ENCODE measurements at regions not wholly inside any gene's neighbourhood (a gene's known extent, or its start where the extent isn't known, plus 50 kb on each side); places are given as distances from the start of the nearest gene placed in this dataset.
"Not testable (repeated sequence)": the region's sequence is repeated elsewhere in the genome, so short reads cannot be mapped to it uniquely, and the experiment has no call there.

DNA sequence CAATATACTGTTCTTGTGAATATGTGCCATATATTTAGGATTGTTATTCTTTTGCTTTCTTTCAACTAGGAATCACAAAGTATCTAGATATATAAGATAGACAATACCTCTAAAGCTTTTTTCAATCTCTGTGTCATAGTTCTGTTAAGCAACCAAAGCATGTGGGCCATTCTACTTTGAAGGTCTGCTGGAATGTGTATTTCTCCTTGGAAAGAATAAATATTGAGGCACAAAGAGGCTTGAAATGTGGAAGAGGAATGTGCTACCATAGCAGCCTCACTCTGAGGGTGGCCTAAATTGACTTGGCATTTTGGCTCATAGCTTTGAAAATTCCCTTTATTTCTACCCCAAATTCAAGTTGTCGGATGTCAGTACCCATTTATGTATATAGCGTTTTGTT, 488.5 kb upstream of the MAN1A1 start:
- Histone ChIP-seq H3K36me3 (ENCODE audit: control insufficient read depth, low read depth, low read length) (no peaks in the 10 kb centered on the region), H3K27me3 (ENCODE audit: control insufficient read depth, insufficient read depth, low read length) (no peaks in the 10 kb centered on the region), H3K4me3 (ENCODE audit: low read length) (no peak overlapping the region), H3K9me3 (ENCODE audit: control insufficient read depth, low read depth, low read length) (no peaks in the 10 kb centered on the region), H3K9ac (ENCODE audit: low read length) (no peak overlapping the region), H3K4me1 (ENCODE audit: control insufficient read depth, low read depth, low read length) (no peaks in the 10 kb centered on the region), H3K27ac (ENCODE audit: low read length) (no peak overlapping the region)

DNA sequence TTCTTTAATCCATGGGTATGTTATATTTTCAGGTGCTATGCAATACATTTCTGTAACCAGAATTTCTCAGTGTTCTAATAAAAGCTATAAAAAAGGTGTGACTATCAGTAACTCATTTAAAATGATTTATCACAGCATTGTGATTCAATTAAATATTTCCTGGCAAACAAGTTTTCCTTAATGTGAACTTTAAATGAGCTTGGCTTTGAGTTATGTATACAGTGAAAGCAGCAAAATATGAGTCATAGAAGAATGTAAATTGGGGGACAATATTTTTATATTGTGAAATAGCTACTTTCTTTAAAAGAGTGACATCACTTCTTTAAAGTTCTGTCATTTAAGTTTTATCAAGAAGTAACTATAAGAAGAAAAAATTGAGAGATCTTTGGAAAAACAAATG, 484.9 kb upstream of the MAN1A1 start:
- H3K36me3 ChIP-seq (ENCODE audit: control insufficient read depth, low read depth, low read length), result no peaks in the 10 kb centered on the region
- H3K4me3 ChIP-seq (ENCODE audit: low read length), result no peak overlapping the region
- no peaks in the 10 kb centered on the region for H3K27me3 ChIP-seq (ENCODE audit: control insufficient read depth, insufficient read depth, low read length)
- H3K27ac ChIP-seq (ENCODE audit: low read length), result no peak overlapping the region
- H3K4me1 ChIP-seq (ENCODE audit: control insufficient read depth, low read depth, low read length), result no peaks in the 10 kb centered on the region
- H3K9me3 ChIP-seq (ENCODE audit: control insufficient read depth, low read depth, low read length), result no peaks in the 10 kb centered on the region
- no peak overlapping the region for H3K9ac ChIP-seq (ENCODE audit: low read length)

DNA sequence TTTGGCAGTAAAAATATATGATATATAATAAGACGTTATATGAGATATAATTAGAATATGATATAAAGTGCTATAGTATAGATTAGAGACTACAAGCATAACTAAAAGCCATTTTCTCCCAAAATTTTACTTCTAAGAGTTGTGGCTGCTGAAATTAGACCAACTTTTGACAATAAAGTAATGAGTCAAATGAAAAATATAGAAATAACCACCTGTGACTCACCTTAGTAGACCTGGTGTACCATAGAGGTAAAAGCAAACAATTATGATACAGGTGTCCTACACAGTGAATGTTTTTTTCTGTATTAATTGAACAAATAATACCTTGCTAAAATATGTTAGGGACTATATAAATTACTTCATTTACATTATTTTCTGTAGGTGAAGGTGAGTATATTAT, 482.9 kb upstream of the MAN1A1 start:
- no peak overlapping the region for H3K27ac ChIP-seq (ENCODE audit: low read length)
- H3K4me1 ChIP-seq (ENCODE audit: control insufficient read depth, low read depth, low read length), result no peaks in the 10 kb centered on the region
- no peak overlapping the region for H3K4me3 ChIP-seq (ENCODE audit: low read length)
- H3K36me3 ChIP-seq (ENCODE audit: control insufficient read depth, low read depth, low read length), result no peaks in the 10 kb centered on the region
- H3K9me3 ChIP-seq (ENCODE audit: control insufficient read depth, low read depth, low read length), result no peaks in the 10 kb centered on the region
- H3K9ac ChIP-seq (ENCODE audit: low read length), result no peak overlapping the region
- no peaks in the 10 kb centered on the region for H3K27me3 ChIP-seq (ENCODE audit: control insufficient read depth, insufficient read depth, low read length)

DNA sequence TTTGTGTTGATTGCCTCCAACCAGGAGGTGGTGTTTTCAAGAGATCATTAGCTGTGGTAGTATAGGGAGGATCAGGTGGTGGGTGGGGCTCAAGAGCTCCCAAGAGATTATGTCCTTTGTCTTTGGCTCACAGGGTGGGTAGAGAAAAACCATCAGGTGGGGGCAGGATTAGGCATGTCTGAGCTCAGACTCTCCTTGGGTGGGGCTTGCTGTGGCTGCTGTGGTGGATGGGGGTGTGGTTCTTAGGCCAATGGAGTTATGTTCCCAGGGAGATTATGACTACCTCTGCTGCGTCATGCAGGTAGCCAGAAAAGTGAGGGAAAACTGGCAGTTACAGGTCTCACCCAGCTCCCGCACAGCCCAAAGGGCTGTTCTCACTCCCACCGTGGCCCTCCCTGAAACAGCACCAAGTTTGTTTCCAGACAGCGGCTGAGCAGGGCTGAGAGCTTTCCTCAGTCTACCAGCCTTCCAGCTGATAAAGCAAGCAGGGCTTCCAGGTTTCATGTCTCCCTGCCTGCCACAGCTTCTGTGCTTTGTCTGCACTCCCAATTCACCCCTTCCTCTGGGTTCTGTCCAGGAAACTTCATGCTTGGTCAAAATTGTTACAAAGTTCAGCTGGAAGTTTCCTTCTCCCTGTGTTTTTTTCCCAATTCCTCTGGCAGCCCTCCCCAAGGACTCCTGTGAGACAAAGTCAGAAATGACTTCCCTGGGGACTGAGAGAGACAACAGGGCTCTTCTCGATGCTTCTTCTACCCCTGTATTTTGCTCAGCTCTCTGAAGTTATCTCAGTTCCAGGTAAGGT, 481.1 kb upstream of the MAN1A1 start:
- H3K36me3 ChIP-seq (ENCODE audit: control insufficient read depth, low read depth, low read length), result no peaks in the 10 kb centered on the region
- no peak overlapping the region for H3K27ac ChIP-seq (ENCODE audit: low read length)
- H3K4me1 ChIP-seq (ENCODE audit: control insufficient read depth, low read depth, low read length), result no peaks in the 10 kb centered on the region
- H3K4me3 ChIP-seq (ENCODE audit: low read length), result no peak overlapping the region
- no peak overlapping the region for H3K9ac ChIP-seq (ENCODE audit: low read length)
- H3K9me3 ChIP-seq (ENCODE audit: control insufficient read depth, low read depth, low read length), result no peaks in the 10 kb centered on the region
- H3K27me3 ChIP-seq (ENCODE audit: control insufficient read depth, insufficient read depth, low read length), result no peaks in the 10 kb centered on the region

DNA sequence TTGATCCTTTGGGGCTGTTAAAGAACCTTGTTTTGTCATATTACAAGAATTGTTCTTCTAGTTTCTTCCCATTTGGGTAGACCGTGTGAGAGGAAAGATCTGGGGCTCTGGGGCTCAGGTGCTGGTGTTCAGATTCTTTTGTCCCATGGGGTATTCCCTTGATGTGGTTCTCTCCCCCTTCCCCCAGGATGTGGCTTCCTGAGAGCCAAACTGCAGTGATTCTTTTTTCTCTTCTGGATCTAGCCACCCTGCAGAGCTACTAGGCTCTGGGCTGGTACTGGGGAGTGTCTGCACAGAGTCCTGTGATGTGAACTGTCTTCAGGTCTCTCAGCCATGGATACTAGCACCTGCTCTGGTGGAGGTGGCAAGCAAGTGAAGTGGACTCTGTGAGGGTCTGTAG, 480.5 kb upstream of the MAN1A1 start:
- H3K4me1 ChIP-seq (ENCODE audit: control insufficient read depth, low read depth, low read length), result no peaks in the 10 kb centered on the region
- H3K36me3 ChIP-seq (ENCODE audit: control insufficient read depth, low read depth, low read length), result no peaks in the 10 kb centered on the region
- no peak overlapping the region for H3K4me3 ChIP-seq (ENCODE audit: low read length)
- H3K27me3 ChIP-seq (ENCODE audit: control insufficient read depth, insufficient read depth, low read length), result no peaks in the 10 kb centered on the region
- no peaks in the 10 kb centered on the region for H3K9me3 ChIP-seq (ENCODE audit: control insufficient read depth, low read depth, low read length)
- no peak overlapping the region for H3K9ac ChIP-seq (ENCODE audit: low read length)
- H3K27ac ChIP-seq (ENCODE audit: low read length), result no peak overlapping the region

DNA sequence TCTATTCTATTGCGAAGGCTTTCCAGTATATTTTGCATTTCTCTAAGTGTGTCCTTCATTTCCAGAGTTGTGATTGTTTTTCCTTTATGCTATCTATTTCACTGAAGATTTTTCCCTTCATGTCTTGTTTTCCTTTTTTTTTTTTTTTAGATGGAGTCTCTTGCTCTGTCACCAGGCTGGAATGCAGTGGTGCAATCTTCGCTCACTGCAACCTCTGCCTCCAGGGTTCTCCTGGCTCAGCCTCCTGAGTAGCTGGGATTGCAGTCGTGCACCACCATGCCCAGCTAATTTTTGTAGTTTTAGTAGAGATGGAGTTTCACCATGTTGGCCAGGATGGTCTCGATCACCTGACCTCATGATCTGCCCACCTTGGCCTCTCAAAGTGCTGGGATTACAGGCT, 479.9 kb upstream of the MAN1A1 start:
- not testable (repeated sequence) for H3K4me3 ChIP-seq (ENCODE audit: low read length); H3K27ac ChIP-seq (ENCODE audit: low read length); H3K4me1 ChIP-seq (ENCODE audit: control insufficient read depth, low read depth, low read length); H3K36me3 ChIP-seq (ENCODE audit: control insufficient read depth, low read depth, low read length); H3K9ac ChIP-seq (ENCODE audit: low read length); H3K9me3 ChIP-seq (ENCODE audit: control insufficient read depth, low read depth, low read length); H3K27me3 ChIP-seq (ENCODE audit: control insufficient read depth, insufficient read depth, low read length)

DNA sequence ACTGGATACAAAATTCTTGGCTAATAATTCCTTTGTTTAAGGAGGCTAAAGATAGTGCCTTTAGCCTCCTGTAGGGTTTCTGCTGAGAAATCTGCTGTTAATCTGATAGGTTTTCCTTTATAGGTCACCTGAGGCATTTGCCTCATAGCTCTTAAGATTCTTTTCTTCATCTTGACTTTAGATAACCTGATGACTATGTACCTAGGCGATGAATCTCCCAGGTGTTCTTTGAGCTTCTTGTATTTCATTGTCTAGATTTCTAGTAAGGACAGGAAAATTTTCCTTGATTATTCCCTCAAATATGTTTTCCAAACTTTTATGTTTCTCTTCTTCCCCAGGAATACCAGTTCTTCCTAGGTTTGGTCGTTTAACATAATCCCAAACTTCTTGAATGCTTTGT, 479.4 kb upstream of the MAN1A1 start:
- H3K9me3 ChIP-seq (ENCODE audit: control insufficient read depth, low read depth, low read length), result no peaks in the 10 kb centered on the region
- no peaks in the 10 kb centered on the region for H3K4me1 ChIP-seq (ENCODE audit: control insufficient read depth, low read depth, low read length)
- no peaks in the 10 kb centered on the region for H3K27me3 ChIP-seq (ENCODE audit: control insufficient read depth, insufficient read depth, low read length)
- H3K9ac ChIP-seq (ENCODE audit: low read length), result no peak overlapping the region
- no peak overlapping the region for H3K27ac ChIP-seq (ENCODE audit: low read length)
- H3K36me3 ChIP-seq (ENCODE audit: control insufficient read depth, low read depth, low read length), result no peaks in the 10 kb centered on the region
- H3K4me3 ChIP-seq (ENCODE audit: low read length), result no peak overlapping the region

DNA sequence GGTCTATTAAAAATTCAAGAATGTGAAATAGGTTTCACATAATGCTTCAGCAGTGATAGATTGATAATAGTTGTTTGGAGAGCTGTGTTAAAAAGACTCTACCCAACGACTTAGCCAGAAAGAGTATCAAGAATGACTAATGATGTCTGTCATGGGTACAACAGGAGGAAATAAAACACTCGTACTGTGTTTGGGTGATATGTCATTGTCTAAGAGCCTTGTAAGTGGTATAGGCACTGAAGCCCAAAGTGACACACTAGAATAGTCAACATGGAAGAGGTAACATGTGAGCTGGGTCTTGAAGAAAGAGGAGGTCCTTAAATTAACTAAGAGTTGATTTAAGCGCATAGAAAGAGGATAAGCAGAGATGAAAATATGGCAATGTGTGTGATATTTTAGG, 471.8 kb upstream of the MAN1A1 start:
- H3K27me3 ChIP-seq (ENCODE audit: control insufficient read depth, insufficient read depth, low read length), result no peaks in the 10 kb centered on the region
- H3K9ac ChIP-seq (ENCODE audit: low read length), result no peak overlapping the region
- H3K4me1 ChIP-seq (ENCODE audit: control insufficient read depth, low read depth, low read length), result peaks cover 5% of the 10 kb centered on the region
- no peaks in the 10 kb centered on the region for H3K9me3 ChIP-seq (ENCODE audit: control insufficient read depth, low read depth, low read length)
- no peak overlapping the region for H3K27ac ChIP-seq (ENCODE audit: low read length)
- H3K4me3 ChIP-seq (ENCODE audit: low read length), result no peak overlapping the region
- no peaks in the 10 kb centered on the region for H3K36me3 ChIP-seq (ENCODE audit: control insufficient read depth, low read depth, low read length)

DNA sequence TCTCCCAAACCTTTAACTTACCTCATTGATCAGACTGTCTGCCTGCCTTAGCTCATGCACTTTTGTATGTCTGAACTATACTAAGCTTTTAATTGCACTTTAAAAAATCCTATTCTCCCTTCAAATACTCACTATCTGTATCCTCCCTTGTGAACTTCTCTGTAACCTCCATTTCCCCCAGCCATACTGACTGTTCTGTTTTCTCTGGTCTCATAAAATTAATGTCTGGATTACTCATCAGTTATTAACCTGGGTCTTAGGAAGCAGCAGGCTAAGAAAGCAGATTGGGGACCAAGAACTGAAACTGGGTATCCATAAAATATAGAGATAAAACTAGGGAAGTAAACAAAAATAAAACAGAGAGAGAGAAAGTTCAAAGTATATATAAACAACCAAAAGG, 469.3 kb upstream of the MAN1A1 start:
- H3K9ac ChIP-seq (ENCODE audit: low read length), result no peak overlapping the region
- no peaks in the 10 kb centered on the region for H3K36me3 ChIP-seq (ENCODE audit: control insufficient read depth, low read depth, low read length)
- no peak overlapping the region for H3K4me3 ChIP-seq (ENCODE audit: low read length)
- peaks cover 5% of the 10 kb centered on the region for H3K4me1 ChIP-seq (ENCODE audit: control insufficient read depth, low read depth, low read length)
- H3K9me3 ChIP-seq (ENCODE audit: control insufficient read depth, low read depth, low read length), result no peaks in the 10 kb centered on the region
- no peak overlapping the region for H3K27ac ChIP-seq (ENCODE audit: low read length)
- no peaks in the 10 kb centered on the region for H3K27me3 ChIP-seq (ENCODE audit: control insufficient read depth, insufficient read depth, low read length)

DNA sequence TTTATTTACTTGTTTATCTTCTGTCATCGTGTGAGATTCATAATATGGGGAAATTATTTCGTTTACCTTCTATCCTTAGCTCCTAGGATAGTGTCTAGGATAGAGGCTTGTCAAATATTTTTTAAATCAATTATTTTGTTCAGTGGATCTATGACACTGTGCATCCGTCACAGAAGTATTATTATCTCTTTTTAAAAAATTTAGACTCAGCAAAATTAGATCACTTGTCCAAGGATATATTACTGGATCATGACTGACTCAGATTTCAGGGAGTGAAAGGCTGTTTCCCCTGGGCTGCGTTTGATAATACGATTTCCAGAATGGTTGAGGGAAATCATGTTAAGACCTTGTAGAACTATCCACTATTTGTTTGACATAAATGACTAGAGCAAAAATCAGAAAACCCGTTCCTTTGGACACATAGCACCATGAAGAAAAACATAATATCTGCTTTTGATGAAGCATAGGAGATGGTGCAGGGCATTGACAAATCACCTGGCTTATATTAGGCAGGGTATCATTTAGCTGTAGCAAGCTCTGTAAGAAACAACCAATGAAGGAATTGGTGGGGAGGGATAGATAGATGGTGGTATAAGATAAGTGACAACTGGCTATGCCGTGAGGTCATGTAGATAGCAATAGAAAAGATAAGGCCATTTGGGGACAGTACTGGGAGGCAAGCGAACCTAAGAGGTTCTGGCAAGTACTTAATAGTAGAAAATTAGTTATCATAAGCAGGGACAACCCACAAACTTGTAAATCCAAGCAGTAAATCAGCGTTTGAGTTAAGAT, 465.2 kb upstream of the MAN1A1 start:
- Histone ChIP-seq H3K4me1 (ENCODE audit: control insufficient read depth, low read depth, low read length) (peaks cover 5% of the 10 kb centered on the region), H3K9me3 (ENCODE audit: control insufficient read depth, low read depth, low read length) (no peaks in the 10 kb centered on the region), H3K27ac (ENCODE audit: low read length) (no peak overlapping the region), H3K9ac (ENCODE audit: low read length) (no peak overlapping the region), H3K27me3 (ENCODE audit: control insufficient read depth, insufficient read depth, low read length) (no peaks in the 10 kb centered on the region), H3K4me3 (ENCODE audit: low read length) (no peak overlapping the region), H3K36me3 (ENCODE audit: control insufficient read depth, low read depth, low read length) (no peaks in the 10 kb centered on the region)

DNA sequence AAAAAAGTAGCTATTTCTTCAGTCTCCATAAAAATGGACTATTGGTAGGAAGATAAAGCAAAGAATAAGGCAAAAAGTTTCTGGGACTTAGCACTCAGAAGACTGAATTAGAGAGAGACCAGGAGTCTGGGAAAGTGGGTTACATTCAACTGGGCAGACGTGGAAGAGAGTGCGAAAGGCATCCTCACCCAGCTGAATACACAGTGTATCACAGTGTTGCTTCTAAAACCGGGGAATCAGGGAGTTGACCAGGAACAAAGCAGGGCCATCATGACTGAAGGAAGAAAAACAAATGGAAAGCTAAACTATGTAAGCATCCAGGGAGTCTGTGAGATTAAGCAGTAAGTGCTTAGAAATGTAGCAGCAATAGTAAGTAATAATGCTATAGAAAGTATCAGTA, 452.9 kb upstream of the MAN1A1 start:
- Histone ChIP-seq H3K4me1 (ENCODE audit: control insufficient read depth, low read depth, low read length) (peaks cover 5% of the 10 kb centered on the region), H3K9me3 (ENCODE audit: control insufficient read depth, low read depth, low read length) (no peaks in the 10 kb centered on the region), H3K36me3 (ENCODE audit: control insufficient read depth, low read depth, low read length) (no peaks in the 10 kb centered on the region), H3K4me3 (ENCODE audit: low read length) (no peak overlapping the region), H3K9ac (ENCODE audit: low read length) (no peak overlapping the region), H3K27ac (ENCODE audit: low read length) (no peak overlapping the region), H3K27me3 (ENCODE audit: control insufficient read depth, insufficient read depth, low read length) (no peaks in the 10 kb centered on the region)

DNA sequence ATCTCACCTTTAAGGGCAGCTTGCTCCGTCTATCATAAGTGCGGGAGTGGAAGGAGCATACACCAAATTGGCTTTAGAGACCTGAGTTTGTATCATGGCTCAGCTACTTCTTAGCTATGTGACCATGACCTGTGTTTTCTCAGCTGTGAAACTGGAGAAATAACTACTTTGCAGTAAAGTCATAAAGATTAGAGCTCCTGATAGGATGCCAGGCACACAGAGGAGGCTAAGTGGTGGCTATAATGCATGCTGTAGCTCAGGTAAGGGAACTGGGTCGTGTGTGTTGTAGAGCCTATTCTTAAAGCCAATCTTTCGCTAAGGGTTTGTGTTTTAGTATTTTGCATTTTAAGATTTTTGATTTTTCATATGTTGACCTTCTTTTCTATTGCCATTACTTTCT, 451.5 kb upstream of the MAN1A1 start:
- H3K36me3 ChIP-seq (ENCODE audit: control insufficient read depth, low read depth, low read length), result no peaks in the 10 kb centered on the region
- H3K4me3 ChIP-seq (ENCODE audit: low read length), result no peak overlapping the region
- H3K27ac ChIP-seq (ENCODE audit: low read length), result no peak overlapping the region
- H3K4me1 ChIP-seq (ENCODE audit: control insufficient read depth, low read depth, low read length), result peaks cover 5% of the 10 kb centered on the region
- no peaks in the 10 kb centered on the region for H3K27me3 ChIP-seq (ENCODE audit: control insufficient read depth, insufficient read depth, low read length)
- H3K9me3 ChIP-seq (ENCODE audit: control insufficient read depth, low read depth, low read length), result no peaks in the 10 kb centered on the region
- no peak overlapping the region for H3K9ac ChIP-seq (ENCODE audit: low read length)
